Retinal pigment epithelial cell (primary cell): ENCODE measurements at regions not wholly inside any gene's neighbourhood (a gene's known extent, or its start where the extent isn't known, plus 50 kb on each side); places are given as distances from the start of the nearest gene placed in this dataset.

Source experiments
- DNase-seq: peaks from one replicate; pipeline ENCODE4 v3.0.0-alpha.2; 2010; ENCODE audit warnings: low read depth
- H3K4me3 ChIP-seq: 2 replicates; pipeline ENCODE4 v1.5.1; 2011; ENCODE audit warnings: mild to moderate bottlenecking, low read length, control low read depth, moderate library complexity
- CTCF ChIP-seq: conservative IDR thresholded peaks from 2 replicates; pipeline ENCODE4 v1.5.1; 2011; ENCODE audit warnings: low read depth, low read length, control low read depth, inconsistent platforms

- no peak for DNase-seq
- H3K4me3 ChIP-seq: no peak overlapping the region
- TF ChIP-seq CTCF: no peak
Observed at GRCh38 chr6:147071776-147072175, 132.4 kb upstream of the STXBP5 start.

GRCh38 chr6:147075381-147075780, 128.8 kb upstream of the STXBP5 start:
- H3K4me3 ChIP-seq: no peak overlapping the region
- no peak for TF ChIP-seq CTCF
- no peak for DNase-seq

GRCh38 chr6:147077251-147077650, 127.0 kb upstream of the STXBP5 start:
- no peak overlapping the region for H3K4me3 ChIP-seq
- DNase-seq: no peak
- TF ChIP-seq CTCF: no peak

GRCh38 chr6:147078106-147078505, 126.1 kb upstream of the STXBP5 start:
- no peak for TF ChIP-seq CTCF
- DNase-seq: no peak
- no peak overlapping the region for H3K4me3 ChIP-seq

GRCh38 chr6:147078602-147079001, 125.6 kb upstream of the STXBP5 start:
- no peak for DNase-seq
- no peak for TF ChIP-seq CTCF

GRCh38 chr6:147080225-147080624, 124.0 kb upstream of the STXBP5 start:
- TF ChIP-seq CTCF: no peak
- no peak overlapping the region for H3K4me3 ChIP-seq
- DNase-seq: no peak

More at GRCh38 chr6:147078602-147079001, 125.6 kb upstream of the STXBP5 start:
- H3K4me3 ChIP-seq: no peak overlapping the region

GRCh38 chr6:147081076-147081609, 123.1 kb upstream of the STXBP5 start:
- no peak for TF ChIP-seq CTCF
- no peak overlapping the region for H3K4me3 ChIP-seq
- DNase-seq: no peak
